HG03432 (cell line): ENCODE measurements at regions not wholly inside any gene's neighbourhood (a gene's known extent, or its start where the extent isn't known, plus 50 kb on each side); places are given as distances from the start of the nearest gene placed in this dataset.

Source experiments
- ATAC-seq: cut with Tn5 transposase; IDR thresholded peaks from one replicate; pipeline ENCODE4 v1.9.1; 2021; ENCODE audit warnings: mild to moderate bottlenecking, moderate library complexity; ENCODE audit not compliant: unreplicated experiment

DNA sequence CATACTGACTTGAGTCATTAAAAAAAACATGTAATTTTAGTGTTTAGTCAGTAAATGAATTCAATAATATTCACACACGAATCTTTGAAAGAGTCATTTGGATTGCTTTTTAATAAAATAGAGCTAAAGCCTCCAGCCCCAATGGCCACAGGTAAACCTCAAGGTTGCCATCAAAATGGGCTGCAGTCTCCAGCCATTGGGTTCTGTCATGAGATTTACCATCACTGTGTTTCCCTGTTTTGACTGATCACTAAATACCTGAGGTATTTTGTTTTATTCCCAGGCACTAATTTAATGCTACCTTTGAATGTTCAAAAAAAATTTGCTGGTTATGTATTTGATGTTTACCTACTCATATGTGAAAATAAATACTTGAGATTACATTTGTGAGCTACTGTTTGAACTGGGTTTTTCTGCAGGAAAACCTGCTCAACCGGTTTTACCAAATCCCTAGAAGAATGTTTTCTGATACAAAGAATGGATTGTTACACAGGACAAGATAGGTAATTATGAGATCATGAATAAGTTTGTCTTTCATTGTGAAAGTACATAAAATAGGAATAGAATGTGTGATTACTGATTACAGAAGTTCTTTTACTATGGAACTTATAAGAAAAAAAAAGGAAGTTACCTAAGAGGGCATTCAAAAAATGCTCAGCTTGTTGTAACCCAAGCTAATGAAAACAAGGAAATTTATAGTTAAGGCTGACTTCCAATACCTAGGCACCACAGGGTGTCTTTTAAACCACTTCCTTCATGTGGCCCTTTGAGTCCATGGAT lies 391.3 kb downstream of the EFNB2 start:
- no peak for ATAC-seq

DNA sequence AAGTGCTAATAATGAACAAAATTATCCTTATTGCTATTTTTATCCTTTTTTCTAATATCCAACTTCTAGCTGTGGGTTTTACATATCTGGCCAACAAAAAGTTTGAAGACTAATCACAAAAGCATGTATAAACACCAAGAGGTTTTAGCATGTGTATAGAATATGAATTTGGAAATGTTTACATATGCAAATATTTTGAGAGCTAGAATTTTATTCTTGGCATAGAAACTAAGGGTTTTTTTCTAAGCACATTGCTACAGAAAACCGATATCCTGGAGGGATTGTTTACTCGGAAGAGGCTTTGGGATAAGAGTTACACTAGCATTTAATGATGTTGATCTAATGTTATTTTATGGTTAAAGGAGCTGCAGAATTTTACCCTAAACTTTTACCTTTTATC lies 392.1 kb downstream of the EFNB2 start:
- ATAC-seq = no peak

DNA sequence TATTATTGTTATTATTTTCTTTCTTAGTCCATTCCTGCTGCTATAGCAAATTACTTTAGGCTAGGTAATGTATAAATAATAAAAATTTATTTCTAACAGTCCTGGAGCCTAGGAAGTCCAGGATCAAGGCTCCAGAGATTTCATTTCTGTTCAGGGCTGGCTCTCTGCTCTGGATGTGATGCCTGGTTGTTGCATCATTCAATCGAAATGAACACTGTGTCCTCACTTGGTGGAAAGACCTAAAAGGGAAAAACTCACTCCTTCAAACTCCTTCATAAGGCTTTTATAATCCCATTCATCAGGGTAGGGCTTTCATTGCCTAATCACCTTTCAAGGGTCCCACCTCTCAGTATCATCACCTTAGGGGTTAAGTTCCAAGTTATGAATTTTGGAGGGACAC lies 395.0 kb downstream of the EFNB2 start:
- no peak for ATAC-seq

DNA sequence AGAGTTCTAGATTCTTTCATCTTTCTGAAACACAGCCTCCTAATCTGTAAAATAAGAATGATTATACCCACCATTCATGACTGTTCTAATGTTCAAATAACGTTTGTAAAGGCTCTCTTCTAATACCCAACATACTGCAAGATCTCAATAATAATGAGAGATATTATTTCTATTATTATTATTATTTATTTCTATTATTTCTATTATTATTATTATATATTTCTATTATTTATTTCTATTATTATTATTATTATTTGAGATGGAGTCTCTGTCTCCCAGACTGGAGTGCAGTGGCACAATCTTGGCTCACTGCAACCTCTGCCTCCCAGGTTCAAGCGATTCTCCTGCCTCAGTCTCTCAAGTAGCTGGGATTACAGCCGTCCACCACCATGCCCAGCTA lies 395.5 kb downstream of the EFNB2 start:
- ATAC-seq = no peak

DNA sequence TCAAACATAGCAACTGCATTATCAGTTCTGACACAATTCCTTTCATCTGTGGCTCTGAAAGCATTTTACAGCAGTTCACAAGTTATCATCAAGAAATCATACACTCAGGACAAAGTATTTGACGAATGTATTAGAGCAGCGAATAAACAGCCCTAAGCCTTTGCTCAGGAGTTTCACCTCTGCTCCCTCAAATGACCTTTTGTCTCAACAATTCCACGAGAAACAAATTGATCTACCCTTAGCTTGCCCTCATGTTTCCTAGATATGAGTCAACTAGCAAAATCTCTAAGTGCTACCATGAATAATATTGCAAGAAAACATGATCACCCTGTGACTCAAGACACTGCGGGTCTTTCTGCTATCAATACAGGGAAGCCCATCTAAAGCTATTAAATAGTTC lies 396.1 kb downstream of the EFNB2 start:
- no peak for ATAC-seq

DNA sequence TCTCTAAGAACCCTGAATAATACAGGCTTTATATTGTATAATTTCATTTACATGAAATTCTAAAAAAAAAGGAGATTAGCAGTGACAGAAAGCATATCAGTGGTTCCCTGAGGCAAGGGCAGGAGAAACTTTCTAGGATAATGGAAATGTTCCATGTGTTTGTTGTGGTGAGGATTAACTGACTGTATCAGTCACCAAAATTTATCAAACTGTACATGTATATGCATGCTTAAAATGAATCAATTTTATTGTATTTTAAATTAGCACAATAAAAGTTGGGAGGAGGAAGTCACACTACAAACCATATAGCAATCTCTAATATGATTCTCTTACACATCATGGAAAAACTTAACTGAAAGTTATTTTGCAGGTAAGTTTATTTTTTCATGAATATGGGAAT lies 396.8 kb downstream of the EFNB2 start:
- ATAC-seq = no peak

DNA sequence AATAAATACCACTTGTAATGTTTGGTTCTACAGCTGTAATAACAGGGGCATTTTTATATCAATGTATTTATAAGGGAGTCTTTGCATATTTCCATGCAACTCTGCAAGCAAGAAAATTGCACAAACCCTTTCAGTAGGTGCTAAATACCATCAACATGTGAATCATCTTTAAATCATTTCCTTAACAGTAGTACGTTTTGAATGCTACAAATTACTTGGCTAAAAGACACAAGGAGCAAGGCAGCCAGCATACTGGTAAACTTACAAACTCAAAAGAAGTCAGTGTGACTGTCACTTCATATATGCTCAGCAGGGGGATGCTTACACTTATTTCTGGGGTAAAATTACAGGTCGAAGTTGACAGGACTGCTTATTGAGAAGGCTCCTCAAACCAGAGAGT lies 402.4 kb downstream of the EFNB2 start:
- no peak for ATAC-seq

DNA sequence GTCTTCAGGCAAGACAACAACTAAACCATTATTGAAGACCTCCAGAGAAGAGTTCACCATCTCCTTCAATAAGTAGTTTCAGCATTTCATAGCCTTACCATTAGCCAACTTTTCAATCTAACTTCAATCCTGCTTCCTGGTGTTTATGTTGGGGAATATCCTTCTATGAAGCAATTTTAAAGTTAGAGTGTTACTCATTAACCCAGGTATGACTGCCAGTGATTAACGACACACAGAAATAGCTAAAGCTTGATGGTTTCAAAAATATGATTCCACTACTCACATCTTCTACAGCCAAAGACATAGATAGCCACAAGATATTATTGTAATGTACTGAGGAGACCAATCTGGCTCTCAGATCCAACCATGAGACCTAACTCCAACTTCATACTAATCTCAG lies 403.2 kb downstream of the EFNB2 start:
- no peak for ATAC-seq

DNA sequence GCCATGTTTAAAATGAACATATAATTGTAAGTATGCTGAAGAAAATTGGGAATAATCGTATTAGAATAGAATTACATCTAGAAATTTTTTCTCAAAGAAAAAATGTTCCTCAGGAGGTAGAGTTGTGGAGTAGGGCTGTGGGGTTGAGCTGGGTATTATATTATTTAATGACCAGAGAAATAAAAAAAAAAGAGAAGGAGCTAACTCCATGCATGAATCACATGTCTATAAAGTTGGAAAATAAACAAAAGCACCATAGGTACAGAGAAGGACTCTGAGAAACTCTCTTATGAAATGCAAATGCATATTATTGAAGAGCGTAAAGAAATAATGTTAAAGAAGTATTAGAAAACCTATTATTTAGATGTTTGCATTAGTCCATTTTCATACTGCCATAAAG lies 405.5 kb downstream of the EFNB2 start:
- ATAC-seq = no peak

DNA sequence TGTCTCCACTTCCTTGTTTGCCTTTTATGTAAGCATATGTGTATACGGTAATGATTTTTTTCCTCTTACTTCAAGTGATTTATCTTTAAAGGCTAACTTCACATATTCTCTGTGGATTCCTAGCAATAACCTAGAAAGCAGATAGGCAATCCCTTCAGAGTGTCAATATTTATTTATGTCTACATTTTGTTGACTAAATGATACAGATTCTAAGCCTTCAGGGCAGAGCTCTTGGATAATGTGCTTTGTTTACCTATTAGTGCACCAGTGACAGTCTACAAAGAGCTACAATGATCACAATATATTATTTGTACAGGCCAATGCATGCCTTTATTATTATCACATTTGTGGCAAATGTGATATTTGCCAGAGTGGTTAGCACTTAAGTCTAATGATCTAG lies 406.2 kb downstream of the EFNB2 start:
- no peak for ATAC-seq

DNA sequence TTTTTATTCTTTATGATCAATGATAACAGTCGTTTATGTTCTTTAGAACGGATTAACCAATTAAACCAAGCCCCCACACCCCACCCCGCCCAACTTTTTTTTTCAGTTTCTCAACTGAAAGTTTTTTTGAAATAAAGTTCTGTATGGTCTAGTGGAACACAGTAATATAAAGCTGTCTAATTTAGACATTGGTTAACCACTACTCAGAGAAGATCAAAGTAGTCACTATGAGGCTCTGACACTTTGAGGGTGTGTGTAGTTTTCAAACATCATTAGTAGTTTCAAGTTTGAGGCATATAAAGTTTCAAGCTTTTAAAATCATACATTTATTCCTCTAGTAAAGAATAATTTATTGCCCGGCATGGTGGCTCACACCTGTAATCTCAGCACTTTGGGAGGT lies 413.2 kb downstream of the EFNB2 start:
- no peak for ATAC-seq

DNA sequence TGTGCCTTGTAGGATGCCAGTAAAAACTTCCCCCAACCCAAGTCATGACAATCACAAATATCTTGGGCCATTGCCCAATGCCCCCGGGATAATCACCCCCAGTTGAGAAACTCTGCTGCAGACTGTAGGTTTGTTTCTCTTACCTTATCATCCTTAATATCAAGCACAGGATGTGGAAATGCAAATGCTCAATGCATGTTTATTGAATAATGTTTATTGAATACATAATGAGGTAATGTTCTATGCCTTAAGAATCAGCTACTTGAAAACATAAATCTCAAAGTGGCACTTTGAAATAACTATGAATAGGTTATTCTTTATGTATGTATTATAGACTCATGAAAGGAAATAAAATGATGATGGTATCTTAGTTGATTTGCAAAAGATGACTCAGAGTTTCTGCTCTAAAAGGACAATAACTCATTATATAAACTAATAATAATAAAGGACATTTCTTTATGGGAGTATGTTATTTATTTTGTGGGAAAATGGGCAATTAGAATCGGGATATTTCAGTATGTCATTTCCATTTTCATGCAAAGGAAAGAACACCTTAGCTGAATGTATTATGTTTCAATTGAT lies 414.2 kb downstream of the EFNB2 start:
- ATAC-seq = no peak

DNA sequence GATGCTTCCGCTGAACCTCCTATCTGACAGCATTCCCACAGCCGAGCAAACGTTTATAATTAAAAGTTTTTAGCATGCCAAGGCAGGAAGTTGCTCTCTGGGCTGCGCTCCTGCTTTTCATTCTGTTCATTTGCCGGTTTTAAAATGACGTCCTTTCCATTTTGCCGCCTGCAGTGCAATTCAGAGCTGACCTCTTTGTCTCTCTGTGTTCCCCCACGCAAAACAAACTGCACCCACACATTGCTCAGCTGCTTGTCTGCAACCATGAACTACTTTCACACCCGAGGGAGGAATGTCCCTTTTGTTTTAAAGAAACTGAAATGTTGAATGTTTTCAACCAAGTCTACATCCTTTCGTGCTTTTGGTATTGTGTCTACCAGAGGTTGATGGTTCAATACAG lies 416.5 kb downstream of the EFNB2 start:
- no peak for ATAC-seq

DNA sequence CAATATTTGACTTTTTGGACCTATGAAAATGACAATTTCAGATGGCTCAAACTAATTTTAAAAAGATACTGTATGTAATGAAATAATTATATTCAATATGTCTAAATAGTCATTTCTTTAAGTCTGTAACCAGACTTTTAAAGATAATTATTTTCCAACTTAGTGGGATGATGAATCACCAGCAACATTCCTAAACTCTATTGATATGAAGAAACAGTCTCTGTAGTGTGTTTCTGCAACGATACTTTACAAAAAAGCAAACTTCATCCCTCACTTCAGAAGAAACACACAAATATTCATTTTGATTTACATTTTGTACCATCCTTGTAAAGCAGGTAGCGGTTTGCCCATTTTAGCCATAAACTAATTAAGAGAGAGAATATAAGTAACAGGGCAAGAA lies 417.4 kb downstream of the EFNB2 start:
- no peak for ATAC-seq

DNA sequence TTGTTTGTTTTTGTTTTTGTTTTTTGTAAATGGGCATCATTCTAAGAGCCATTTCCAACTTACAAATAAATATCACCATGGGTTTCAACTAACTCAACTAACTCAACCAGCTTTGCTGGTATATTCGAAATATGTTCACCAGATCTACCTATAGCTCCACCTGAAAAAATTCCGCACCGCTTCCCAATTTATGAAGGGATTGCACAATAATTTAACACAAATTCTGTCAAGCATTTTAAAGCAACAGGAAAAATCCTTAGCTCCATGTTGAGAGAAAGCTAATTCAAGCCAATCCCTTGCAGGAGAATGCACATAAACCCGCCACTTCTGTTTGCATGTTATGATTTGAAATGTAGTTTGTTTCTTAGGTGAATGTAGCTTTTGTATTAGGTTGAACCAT lies 417.8 kb downstream of the EFNB2 start:
- no peak for ATAC-seq

DNA sequence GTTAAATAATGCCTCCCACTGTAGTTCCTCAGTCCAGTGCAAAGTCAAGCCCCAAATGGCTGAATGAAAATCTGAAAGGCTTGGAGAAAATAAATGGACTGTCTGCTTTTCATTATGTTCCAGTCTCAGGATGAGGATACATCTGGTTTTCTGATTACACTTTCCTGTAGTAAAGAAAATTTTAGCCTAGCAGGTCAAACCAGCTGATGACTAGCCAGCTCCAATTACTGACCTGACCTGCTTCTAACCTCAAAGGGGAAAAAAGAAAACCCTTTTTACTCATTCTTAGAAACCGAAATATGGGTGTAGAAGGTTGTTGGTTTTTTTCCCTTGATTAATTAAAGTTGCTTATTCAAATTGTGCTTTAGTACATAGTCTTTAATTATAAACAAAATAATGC lies 418.4 kb downstream of the EFNB2 start:
- no peak for ATAC-seq

DNA sequence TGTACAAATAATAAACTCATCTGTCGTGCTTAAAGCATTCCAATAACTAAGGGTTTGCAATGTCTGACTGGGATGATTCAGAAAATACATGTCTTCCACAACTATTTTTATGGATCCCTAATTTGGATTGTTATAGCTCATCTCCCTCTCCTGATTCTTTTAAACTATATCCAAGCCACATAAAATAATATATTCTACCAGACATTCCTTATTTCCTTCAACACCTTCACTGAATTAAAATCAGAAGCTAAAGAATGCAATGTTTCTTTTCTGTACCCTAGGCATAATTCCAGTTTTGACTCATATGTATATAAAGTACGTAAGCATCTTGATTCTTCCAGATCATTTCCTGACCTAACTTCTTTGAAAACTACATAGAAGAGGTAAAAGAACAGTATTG lies 420.4 kb downstream of the EFNB2 start:
- no peak for ATAC-seq

DNA sequence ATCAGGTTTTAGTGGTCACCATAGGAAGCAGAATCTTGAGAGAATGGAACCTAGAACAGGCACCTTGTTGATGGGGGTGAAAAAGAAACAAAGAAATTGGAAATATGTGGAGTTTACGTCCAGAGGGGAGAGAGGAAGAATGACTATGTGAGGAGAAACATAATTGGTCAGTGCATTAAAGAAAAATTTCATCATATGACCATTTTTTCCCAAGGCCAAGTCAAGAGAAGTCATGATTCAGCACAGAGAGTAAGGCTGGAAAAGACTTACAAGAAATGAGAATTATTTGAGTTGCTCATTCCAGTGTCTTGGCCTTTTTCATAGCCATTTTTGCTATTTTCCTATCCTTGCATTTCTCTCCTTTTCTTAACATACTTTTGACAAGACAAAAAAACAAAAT lies 421.7 kb downstream of the EFNB2 start:
- ATAC-seq = no peak

DNA sequence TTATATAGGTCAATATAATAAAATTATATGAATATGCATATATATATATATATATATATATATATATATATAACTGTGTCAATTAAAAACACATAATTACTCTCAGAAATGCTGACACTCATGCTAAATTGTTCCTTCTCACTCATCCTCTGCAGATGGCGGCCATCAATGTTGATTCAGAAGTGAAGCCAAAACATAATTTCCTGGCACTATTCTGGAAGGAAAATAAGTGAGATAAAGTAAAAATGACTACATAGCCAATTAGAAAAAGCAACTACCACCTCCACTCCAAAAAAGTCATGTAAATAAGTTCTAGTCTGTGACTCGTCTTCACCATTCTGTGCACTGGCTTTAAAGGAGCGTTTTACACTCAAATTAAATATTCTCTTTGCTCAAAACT lies 423.3 kb downstream of the EFNB2 start:
- no peak for ATAC-seq

DNA sequence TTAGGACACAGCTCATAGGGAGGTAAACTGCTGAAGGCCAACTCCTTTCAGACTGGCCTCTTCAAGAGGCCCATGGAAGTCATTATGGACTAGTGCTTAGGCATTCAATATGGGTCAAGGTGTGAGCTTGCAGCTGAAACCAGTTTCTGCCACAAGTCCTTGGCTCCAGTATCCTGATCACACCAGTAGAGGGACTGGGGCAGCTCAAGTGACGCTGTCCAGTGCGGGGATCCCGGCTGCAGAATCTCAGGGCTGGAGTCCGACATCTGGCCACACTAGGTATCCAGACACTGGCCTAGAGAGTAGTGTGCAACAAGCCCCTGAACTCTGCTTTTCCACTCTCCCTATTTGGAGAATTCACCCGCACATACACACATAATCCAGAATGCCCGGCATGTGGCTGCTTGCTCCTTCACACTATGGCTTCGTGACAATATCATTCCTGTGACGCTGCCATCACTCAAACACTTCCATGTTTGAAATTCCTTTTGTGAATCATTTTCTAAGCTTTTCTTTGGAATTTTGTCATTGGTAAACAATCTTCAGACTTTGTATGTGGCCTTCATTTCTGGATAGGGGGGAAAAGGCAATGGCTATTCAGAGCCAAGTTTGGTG lies 425.1 kb downstream of the EFNB2 start:
- ATAC-seq = no peak

DNA sequence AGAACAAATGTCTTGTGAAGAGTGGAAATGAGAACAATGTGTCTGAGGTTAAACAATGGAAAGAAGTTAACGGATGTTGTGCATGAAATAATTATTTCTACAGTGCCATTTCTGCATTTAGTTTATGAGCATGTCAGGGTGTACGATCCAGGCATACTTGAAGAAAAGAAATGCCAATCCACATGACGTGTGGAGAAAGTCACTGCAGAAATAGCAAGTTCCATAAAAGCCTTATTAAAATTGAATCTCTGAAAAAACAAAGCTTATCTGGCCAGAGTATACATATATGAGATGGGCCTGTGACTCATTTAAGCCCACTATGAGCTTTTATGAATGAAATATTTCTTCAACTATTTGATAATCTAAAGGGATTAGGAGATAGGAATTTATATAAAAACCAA lies 426.1 kb downstream of the EFNB2 start:
- ATAC-seq = no peak

DNA sequence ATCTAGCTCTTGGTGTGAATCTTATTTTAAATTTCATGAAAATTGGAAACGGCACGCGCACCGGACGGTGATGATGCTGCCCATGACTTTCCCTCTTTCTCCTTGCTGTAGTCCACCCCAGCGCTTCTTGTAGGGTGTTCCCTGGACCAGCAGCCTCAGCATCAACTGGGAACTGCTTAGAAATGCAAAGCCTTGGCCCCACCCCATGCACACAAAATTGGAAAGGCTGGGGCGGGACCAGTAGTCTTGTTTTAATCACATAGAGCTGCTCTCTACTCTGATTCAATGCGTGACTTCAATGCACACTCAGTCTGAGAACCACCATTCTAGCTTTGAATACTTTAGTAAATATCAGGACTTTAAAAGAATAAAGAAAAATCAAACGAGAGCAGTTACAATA lies 427.1 kb downstream of the EFNB2 start:
- no peak for ATAC-seq

DNA sequence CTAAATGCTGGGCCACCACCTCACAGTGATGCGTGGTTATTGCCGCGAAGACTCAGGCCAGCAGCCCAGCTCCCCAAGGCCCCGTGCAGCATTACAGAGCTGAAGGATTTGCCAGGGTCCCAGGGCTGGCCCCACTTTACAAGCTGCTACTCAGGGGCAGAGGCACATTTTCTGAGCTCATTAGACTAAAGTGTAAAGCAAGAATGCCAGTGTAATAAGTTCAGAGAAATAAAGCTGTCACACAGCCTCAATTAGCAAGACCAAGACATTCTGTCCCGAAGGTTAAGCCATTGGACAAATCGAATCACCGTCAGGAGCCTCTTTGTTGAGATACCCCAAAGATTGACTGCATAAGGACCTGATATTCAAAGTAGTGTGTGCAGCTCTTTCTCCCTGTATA lies 428.4 kb downstream of the EFNB2 start:
- ATAC-seq = no peak
